ENCODE measurements at regions not wholly inside any gene's neighbourhood (a gene's known extent, or its start where the extent isn't known, plus 50 kb on each side); places are given as distances from the start of the nearest gene placed in this dataset.
A peak's percentile ranks its signal among the peaks of the same experiment; 100 is the strongest.

DNA sequence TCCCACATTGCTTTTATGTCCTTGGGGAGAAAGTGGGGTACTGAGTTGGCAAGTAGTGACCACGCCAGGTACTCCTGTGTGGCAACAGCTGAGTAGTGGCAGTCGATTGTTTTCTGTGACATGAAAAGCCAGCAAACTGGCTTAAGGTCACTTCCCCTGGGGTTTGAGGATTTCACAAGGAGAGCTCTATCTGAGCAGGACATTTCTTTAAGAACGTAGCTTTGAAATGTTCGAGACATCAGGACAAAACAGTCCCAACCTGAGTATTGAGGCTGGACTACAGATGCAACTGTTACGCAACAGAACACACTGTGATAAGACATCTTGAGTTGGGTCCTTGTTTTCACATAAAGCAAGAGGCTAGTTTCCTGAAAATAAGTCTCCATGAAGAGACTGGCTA lies 146.7 kb upstream of the KLF14 start:
- DNase-seq (ENCODE audit: low read depth): peak; percentile 72

DNA sequence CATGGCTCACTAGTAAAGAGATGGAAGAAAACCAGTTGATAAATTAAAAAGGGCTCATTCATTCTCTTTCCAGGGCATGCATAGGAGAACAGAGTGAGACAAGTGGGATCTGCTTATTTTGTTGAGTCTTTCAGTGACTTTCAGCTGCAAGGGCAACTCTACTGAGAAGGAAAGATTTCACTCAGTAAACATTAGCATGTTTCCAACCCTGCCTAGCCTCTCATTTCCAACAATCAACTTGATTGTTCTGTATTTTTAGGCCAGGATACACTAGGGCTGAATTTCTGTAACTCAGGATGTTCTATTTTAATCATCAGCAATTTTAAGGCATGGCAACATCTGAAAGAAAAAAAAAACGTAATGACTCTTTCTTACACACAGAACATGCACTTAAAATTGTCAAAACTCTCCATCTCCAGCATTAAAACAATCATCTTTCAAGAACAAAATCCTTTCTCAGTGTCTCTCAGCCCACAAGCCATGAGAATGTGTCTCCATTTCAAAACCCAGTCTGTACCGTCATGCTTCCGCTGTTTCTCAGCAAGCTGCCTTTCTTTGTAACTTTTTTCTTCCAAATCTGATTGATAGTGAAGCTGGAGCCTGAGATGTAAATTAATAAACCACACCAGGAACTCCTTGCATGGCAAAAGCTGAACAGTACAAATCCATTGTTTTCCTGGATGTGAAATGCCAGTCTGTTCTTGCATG lies 147.2 kb upstream of the KLF14 start:
- DNase-seq (ENCODE audit: low read depth): no peak

DNA sequence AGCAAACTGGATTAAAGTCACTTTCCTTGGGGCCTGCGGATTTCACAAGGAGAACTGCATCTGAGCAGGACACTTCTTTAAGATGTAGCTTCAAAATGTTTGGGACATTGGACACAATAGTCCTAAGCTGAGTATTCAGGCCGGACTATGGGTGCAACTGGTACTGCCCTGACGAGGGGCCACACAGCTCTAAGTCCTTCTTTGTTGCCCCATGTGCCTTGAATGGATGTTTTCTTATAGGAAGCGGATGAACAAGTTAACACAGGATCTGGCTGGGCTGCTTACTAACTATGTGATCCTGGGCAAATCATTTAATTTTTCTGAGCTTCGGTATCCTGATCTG lies 147.8 kb upstream of the KLF14 start:
- DNase-seq (ENCODE audit: low read depth): no peak

DNA sequence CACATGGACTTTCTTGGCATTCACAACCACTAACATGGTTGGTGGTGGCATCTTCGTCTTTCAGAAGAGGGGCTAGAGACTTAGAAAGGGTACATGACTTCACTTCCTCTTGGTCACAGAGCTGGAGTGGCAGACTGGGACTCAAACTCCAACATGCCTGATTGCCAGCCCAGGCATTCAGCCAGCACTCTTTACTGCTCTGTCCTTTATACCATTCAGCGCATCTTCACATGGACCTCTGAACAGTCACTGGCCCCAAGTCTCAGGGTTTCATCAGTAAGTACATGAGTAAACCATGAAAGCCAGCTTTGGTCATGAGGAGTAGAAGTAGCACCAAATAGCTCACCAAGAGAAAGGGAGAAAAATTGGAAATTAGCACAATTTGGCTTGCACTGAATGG lies 148.4 kb upstream of the KLF14 start:
- DNase-seq (ENCODE audit: low read depth): no peak

DNA sequence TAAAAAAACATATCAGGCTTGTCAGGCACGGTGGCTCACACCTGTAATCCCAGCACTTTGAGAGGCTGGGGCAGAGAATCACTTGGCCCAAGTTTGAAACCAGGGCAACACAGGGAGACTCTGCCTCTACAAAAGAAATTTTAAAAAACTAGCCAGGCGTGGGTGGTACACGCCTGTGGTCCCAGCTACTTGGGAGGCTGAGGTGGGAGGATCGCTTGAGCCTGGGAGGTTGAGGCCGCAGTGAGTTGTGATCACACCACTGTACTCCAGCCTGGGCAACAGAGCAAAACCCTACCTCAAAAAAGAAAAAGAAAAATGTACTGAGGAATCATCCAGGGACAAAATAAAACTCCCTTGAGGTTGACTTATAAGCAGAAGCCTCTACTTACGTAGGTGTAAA lies 149.9 kb upstream of the KLF14 start:
- no peak for DNase-seq (ENCODE audit: low read depth)

DNA sequence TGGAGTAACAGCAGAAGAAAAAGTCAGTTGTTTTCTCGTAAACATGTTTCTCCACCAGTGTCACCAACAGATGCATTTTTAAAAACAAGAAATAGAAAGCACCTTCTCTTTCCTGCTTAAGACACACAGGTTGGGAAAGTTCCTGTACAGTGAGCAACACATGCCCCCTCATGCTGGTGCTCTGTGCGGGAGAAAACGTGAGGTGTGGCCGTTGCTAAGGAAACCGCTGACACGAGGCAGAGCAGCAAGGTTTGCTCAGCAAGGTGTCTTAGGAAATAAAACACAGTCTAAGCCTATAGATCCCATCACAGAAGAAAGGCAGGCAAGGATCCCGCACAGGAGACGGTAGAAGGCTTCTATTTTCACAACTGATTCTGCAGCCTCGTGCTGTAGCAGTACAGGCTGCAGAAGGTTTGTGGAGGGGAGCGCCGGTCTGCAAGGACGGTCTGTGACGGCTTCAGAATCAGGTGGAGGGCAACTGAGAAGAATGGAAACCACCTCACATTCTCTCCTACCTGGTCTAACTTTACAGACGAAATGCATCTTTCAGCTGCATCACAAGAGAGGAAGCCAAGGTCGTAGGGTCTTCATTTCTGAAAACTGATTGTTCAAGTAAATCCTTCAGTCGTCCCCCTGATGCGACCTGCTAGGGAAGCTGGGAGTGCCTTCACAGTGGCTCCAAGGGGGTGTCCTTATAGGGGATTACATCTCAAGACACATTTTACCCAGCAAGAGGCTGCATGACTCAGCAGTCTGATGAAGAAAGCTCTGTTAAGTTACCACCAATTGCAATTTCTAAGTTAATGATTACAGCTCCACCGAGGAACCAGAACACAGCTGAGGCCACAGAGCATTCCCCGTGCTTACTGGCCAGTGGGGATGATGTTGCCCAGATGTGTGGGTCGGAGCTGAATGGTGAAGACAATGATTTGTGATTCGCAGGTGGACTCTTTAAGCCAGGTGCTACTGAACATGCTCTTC lies 150.7 kb upstream of the KLF14 start:
- DNase-seq (ENCODE audit: low read depth): peak; percentile 70

DNA sequence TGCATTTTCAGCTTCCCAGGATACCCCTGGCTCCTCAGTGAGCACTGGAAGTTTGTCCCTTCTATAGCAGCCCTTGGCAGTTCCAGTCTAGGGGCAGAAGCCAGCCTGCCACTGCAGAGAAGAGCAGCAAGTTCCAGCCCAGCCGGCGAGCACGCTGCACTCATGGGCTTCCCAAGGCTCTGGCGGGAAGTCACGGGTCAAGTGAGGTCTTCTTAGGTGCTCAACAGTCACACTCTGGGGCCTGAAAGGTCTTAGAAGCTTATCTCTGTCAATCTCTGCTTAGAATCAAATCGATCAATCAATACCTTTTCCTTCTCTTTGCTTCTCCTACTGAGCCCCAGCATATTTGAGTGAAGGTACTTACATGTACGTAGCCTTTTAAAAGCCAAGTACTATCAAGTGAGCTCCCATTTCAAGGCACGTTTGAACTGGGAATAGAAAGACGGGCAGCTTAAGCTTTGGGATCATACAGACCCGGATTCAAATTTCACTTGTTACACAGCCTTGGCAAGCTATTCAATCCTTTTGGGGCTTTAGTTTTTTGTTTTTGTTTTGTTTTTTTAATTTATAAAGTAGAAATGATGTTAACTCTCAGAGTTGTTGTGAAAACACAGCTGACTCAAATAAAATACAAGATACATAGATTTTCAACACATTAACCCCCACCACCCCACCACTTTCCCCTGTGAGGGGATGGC lies 152.6 kb upstream of the KLF14 start:
- no peak for DNase-seq (ENCODE audit: low read depth)

DNA sequence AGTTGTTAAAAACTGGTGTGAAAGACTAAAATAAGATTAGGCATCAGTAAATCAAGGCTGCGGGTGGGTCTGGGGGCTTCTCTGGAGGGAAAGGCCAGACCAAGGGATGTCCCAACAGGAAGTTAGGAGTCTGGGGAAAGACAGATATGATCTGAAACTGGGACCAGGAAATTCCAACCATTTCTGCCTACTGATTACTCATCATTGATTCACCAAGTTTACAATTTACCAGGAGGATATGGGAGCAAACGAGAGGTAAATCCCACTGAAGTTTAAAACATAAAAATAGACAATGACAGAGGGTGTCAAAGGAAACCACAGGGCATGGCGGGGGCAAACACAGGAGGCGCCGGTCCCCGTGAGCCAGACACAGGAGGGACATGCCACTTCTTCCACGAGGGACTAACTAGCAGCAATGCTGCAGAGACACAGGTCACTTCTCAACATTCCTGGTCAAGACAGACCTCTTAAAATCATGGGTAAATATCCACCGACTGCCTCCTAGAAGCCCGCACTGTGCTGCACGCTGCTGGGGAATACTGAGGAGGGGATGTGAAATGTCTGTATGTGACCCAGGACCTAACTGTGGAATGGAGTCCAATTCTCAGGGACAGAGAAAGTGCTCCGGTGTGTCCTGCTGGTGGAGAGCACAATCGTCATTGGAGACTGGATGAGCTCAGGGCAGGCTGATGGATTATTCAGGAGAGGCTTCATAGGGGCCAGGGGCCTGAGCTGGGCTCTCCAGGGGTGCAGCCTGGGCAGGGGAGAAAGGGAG lies 153.4 kb upstream of the KLF14 start:
- peak; percentile 84 for DNase-seq (ENCODE audit: low read depth)

DNA sequence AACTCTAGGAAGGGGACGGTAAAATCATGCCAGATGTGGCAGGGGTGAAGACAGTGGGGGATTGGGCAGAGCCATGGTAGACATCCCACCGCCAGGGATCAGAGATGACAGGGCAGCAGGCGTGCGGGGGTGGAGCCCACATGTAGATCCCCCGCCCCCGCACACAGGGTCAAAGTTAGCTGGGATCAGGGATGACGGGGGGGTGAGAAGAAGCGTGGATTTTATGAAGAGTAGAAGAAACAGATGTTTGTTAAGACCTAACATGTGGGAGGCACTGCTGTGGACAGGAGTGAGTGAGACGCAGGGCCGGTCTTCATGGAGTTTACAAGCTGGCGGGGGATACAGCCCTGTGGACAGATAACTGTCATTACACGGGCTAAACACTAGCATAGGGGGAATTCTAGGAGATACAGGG lies 154.0 kb upstream of the KLF14 start:
- no peak for DNase-seq (ENCODE audit: low read depth)

DNA sequence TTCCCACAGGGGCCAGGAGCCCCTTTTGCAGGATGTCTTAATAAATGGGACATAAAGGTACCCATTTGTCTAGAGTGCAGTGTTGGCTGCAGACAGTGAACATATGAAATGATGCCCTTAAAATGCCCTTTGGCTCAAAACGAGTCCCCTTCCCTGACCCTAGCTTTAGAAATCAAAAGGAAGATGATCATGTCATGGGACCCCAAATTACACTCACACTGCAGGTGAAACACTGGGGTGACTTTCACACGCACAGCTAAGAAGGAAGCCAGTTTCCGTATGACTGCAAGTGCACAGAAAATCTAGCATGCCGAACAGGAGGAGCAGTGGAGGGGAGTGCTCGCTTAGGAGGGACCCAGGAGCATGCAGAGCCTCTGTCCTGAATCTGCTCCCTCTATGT lies 154.5 kb upstream of the KLF14 start:
- no peak for DNase-seq (ENCODE audit: low read depth)

DNA sequence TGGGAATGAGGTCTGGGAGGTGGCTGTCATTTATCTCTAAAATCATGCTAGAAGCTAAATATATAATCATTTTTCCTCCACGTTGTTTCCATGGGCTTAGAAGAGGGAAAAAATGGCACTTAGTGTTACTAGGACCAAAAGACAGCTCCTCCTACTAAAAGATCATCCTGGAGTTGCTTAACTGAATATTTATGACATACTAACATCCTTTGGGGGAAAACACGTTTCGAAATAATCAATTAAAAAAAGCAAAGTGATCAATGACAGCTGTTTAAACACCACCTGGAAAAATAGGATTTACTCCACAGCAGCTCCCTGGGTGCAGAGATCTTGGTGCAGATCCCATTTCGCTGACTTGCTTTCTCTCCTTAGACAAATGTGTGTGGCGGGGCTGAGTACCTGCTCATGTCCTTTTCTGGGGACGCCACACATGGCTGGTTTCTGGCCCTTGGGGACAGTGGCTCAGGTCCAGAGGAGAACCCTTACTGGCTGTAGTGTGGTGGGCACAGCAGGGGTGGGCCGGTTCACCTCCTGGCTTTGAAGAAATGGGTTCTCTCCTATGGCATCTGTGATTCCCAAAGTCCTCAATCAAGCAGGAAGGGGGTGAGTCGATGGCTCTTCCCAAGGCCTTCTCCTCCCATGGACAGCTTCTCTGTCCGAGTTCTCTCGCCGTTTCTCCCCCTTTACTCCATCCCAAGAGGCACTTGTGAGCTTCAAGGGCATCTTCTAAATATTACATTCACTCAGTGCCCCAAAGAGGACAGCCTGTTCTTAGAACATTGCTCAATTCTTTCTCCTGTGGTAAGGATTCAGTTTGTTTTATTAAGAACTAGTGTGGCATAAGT lies 156.4 kb upstream of the KLF14 start:
- peak; percentile 82 for DNase-seq (ENCODE audit: low read depth)

DNA sequence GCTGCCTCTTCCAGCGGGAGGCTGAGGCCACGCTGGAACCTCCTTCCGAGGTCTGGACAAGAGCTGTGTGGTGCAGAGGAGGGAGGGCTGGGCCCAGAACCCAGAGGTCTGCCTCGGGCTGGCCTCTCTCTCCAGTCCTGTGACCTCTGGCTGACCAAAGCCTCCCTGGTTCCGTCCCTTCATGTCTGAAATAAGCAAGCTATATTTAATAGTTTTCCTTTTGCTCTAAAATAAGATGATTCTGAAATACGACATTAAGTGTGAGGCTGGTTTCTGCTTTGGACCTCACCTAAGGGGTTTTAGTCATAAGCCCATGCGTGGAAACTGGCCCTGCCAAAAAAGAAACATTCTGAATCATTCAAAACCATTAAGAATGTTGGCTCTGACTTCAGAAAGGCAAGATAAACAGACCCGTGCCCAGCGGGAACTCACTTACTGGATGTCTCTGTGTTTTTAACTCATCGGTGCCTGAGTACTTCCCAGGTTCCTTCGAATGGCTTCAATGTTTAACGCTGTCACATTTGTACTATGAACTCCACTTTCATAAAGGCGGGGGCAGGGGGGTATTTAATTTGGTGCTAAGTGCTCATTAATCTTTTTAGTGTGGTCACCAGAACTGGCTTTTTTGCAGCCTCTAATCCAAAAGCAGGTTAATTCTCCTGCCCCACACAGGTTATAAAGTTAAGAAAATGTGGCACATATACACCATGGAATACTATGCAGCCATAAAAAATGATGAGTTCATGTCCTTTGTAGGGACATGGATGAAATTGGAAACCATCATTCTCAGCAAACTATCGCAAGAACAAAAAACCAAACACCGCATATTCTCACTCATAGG lies 157.5 kb upstream of the KLF14 start:
- peak; percentile 96 for DNase-seq (ENCODE audit: low read depth)

DNA sequence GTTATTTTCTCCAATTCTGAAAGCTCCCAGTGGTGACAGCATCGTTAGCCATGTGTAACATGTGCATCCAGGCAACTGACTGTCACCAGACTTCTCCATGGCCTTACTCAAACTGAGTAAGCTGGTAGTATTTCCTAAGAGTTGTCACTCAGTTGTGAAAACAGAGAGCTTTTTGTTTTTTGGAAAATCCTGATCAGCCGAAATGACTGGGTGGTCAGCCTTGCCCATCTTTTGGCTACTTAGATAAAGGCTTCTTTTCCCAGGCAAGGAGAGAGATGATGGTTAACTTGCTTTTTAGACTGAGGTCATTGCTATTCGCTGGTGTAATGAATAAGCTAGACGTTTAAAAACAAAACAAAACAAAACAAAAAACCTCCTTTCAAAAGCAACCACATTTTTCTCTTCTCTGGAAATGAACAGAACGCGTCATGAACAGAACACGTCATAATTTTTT lies 159.5 kb upstream of the KLF14 start:
- DNase-seq (ENCODE audit: low read depth): peak; percentile 68

DNA sequence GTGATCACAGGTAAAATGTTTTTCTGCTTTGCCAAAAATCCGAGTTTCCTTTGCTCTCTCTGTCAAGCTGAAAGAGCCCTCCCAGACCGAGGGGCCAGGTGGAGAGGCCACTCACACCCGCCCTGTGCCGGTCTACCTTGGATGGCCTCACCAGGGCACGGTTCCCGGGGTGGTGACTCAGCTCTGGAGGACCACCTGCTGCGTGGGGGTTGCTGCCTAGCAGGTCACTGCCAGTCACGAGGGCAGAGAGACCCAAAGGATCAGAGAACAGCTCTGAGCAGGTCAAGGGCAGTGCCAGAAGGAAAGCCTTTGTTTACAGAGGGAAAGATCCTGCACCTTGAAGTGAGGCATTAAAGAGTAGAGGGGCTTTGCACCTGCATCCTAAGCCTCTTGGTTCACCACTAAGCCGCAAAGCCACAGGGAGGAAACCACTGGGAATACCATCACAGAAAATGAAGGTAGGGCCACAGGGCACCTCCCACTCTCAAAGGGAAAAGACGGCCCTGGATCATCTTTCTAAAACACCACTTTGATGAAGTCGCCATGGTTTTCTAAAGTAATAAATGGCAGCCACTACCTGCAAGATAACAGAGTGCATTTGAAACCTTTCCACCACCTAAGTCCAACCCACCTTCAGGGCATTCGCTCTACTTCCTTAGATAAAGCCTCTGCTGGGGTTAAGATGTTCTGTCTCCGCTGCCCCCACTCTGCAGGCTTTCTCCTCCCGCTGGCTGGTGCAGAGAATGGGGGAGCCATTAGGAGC lies 160.3 kb upstream of the KLF14 start:
- DNase-seq (ENCODE audit: low read depth): peak; percentile 77

DNA sequence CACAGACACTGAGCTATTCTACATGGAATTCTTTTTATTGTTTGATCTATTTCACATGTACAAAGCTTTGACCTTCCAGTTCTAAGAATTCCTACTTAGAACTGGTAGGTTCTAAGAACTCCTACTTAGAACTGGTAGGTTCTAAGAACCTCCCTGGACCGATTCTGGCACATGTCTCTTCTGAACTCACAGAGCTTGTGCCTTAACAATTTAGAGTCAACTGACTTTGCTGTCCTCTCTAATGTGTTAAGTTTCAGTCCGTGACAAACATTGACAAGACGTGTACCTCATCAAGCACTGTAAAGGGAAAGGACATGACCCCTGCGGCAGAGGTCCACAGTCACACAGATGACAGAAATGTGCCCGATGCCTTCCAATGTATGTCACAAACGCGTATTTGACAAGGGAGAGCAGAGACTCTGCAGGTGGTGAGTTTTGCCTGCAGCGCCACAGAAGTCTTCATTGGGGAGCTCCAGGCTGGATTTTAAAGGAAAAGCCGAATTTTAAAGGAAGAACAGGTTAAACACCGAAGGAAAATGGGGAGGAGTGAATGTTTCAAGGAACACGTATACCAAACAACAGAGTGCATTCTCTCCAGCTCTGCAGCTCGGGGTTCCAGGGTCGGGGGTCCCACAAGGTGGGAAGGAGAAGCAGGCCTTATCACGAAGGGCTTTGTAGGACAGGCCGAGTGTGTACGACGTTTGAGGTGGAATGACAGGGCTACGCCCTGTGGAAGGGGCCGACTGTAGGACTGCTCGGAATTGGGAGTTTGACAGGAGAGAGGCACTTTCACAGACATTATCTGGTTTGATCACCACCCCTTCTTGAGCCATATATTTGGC lies 161.1 kb upstream of the KLF14 start:
- no peak for DNase-seq (ENCODE audit: low read depth)

DNA sequence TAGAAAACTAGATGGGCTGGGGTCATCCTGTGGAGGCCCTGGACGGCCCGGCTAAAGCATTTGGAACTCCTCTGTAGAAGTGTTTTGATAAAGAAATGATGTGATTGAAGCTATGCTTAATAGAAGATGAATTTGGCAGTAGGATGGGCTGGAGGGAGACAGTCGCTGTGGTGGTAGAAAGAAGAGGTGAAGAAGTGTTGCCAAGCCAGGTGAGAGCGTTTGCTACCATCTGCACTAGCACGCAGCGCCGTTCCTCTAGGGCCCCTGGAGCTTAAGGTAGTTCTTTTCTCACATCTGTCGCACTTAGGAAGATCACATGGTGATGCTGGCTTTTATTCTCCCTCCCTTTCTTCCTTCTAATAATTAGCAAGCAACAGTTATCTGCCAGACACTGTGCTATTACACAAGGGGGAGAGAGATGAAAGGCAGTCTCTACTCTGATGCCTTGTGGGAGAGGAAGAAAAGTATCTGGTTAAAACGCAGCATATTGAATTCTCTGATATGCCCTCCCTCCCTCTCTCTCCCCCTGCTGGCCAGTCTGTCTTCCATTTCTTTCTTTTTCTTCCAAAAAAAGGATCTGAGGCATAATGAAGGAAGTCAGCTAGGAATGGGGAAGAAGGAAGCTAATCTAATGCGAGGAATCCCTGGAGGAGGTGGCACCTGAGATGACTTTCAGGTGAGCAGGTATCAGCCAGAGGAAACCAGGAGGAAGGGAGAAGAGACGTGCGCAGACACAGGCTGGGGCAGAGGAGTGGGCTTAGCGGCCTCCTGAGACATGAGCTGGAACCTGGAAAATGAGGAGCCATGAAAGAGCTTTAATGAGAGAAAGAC lies 162.3 kb upstream of the KLF14 start:
- no peak for DNase-seq (ENCODE audit: low read depth)

DNA sequence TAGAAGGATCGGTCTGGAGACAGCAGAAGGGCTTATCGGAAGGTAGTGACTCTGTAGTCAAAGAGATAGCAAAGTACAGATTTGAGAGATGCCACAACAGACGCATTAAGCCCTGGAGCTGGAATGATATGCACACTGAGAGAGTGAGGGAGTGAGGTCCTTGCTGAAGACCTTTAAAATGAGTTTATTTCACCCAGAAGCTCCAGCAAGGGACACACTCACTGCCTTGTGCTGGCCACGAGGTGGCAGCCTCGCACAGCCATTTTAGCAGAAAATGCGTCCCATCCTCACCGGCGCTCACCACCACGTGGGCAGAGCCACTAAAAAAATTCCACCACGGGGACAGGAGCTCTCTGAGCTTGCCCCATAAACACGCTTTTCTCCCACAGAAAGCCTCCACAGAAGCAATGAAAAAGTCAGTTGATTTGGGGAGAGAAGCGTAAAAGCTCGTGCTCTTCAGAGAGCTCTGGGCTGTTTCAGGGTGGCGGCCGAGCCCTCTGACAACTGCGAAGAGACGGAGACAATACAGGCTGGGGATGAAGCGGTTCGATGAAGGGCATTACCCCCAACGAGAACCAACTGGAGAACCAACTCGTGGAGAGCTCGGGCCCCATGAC lies 163.0 kb upstream of the KLF14 start:
- DNase-seq (ENCODE audit: low read depth): peak; percentile 79
